CD4-positive, alpha-beta T cell treated with Interleukin-17A for 1 hour (primary cell): ENCODE measurements at regions not wholly inside any gene's neighbourhood (a gene's known extent, or its start where the extent isn't known, plus 50 kb on each side); places are given as distances from the start of the nearest gene placed in this dataset.
A peak's percentile ranks its signal among the peaks of the same experiment; 100 is the strongest.

ENCODE experiments used
- DNase-seq: peaks from one replicate; pipeline ENCODE4 v3.0.0-alpha.2; 2020

DNA sequence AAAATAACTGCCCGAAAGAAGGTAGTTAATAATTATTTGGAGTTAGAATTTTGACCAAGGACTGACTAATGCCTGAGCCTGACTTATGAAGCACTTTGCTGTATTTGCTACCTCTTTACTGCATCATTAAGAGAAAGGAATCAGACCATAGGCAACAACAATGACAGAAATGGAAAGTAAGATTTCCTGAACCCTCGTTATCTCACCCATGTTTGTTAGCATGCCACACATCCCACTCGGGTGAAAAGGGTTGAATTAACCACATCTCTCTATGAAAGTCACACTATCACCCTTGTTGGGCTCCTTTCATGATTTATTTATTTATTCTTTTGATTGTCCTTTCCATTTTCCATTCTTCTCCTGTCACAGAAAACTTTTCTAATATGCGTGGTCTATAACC, 59.6 kb downstream of the OLIG3 start:
- no peak for DNase-seq

DNA sequence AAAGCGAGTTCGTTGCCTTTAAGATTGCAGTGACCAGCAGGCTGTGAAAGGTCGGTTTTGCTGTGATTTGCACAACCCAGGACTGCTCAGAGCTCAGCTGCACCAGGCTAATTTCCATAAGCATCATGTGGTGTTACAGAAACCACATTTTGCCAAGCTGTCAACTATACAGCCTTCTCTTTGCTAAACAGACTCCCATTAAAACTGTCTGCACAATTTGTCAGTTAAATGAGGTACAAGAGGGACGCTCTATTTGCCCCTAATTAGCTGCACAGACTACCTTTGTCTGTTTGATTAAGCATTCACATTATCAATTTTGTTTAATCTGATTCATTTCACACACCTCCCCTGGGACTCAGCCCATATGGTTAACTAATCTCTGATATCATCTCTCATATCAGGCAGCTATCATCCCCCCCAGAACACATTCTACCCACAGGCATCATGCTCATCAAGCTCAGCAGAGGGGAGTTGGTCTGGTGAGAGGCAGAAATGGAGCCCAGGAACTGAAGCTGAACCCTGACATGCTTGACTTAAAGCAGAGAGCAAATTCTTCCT, 62.1 kb downstream of the OLIG3 start:
- no peak for DNase-seq

DNA sequence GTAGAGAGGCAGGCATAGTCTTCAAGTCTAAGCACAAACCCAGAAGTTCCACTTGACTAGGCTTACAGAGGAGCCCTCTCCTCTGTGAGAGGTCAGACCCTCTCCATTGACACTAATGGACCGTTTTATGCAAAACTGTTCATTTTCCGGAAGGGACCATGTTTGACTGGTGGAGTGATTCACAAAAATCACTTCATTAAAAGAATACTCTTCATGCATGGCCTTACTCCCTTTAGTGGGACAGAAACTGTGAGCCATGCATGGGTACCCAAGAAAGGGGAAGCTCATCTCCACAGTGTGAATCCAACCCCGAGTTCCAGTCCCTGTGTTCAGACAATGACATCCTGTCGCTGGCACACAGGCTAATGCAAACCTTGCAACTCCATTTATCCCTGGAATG, 63.2 kb downstream of the OLIG3 start:
- DNase-seq, result no peak

- no peak for DNase-seq
These were observed 66.4 kb downstream of the OLIG3 start for GRCh38 chr6:137427656-137428290.

DNA sequence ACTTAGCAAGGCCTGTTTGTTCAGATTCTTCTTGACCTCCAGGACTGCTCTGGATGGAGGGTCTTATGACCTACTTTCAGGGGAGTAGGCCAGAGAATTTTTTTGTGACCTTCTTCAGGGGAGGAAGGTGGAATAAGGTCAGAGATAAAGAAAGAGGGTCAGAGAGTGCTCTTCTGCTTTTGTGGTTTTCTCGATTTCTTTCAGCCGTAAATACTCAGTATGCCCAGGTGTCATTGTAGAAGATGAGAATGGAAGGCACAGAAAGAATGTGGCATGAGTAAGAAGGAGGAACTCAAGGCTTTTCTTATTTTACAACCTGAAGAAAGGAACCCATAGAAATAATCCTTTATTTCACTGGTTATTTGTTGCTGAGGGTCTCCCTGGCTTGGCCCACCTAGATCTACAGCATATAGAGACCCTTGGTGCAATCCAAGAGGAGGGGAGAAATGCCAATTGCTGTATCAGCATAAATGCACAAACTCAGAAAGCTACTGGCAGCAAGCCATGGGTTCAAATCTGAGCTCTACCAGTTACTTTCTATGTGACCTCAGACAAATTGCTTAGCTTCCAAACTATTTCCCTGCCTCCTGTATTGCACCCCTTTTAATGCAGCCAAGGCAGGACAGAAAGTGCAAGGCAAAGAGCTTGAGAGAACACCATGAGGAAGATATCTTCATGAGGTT, 68.0 kb downstream of the OLIG3 start:
- no peak for DNase-seq

- DNase-seq, result no peak
These were observed 69.9 kb downstream of the OLIG3 start for GRCh38 chr6:137424251-137424650.

DNA sequence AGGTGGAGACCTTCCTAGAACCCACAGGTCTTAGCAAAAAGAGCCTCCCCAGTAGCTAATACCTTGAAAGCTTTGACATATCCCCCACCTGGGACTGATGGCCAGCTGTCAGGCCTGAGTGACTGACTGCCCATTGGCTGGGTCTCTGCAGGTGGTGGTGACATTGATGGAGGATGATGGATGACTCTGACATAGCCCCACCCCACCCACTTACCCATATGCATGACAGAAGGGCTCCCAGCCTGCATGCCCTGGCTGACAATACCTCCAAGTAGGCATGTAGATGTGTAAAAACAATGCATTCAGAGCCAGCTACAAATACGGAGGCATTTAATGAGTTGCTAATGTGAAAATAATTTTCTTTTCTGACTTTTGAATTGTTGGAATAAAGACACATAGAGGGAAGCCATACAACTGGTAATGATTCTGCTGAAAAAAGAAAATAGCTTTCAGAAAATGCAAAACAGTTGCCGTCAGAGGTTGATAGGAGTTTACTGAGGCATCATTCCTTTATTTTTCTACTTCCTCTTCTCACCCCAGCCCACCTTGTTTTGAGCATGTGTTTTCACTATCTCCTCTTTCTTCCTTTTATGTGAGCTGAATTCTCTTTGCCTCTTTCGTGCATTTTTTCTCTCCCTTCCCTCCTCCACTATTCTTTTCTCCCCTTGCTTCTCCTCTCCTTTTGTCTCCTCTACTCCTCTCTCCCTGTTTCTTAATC, 70.6 kb downstream of the OLIG3 start:
- no peak for DNase-seq

GRCh38 chr6:137417396-137417795, 76.8 kb downstream of the OLIG3 start:
- DNase-seq, result no peak

- DNase-seq, result no peak
These were observed 77.7 kb downstream of the OLIG3 start for GRCh38 chr6:137416376-137417109.

GRCh38 chr6:137415834-137416190, 78.4 kb downstream of the OLIG3 start:
- no peak for DNase-seq

- DNase-seq, result peak; percentile 85
These were observed 78.9 kb downstream of the OLIG3 start for GRCh38 chr6:137415127-137415833.

GRCh38 chr6:137414599-137414998, 79.6 kb downstream of the OLIG3 start:
- no peak for DNase-seq

DNA sequence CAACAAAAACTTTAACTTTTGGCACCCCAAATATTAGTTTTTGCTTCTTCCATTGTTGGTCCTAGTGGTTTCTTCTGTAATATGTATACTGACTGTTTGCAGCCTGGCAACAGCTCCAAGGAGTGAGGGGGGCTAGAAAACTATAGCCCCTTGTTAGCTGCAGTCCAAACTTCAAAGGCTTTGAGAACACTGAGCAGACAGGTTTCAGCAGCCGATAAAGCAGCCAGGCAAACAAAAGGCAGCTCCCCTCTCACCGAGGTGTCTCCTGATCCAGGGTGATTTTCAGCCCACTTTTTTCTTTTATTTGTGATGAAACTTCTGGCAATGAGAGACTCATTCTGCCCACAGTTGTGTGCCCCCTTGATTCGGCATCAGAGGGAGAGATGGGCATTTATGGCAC, 80.7 kb downstream of the OLIG3 start:
- DNase-seq, result no peak

- no peak for DNase-seq
These were observed 81.6 kb downstream of the OLIG3 start for GRCh38 chr6:137412562-137412961.

- DNase-seq, result no peak
These were observed 84.9 kb downstream of the OLIG3 start for GRCh38 chr6:137409266-137409777.

GRCh38 chr6:137407816-137408215, 86.4 kb downstream of the OLIG3 start:
- no peak for DNase-seq

GRCh38 chr6:137405806-137406205, 88.4 kb downstream of the OLIG3 start:
- DNase-seq, result no peak

DNA sequence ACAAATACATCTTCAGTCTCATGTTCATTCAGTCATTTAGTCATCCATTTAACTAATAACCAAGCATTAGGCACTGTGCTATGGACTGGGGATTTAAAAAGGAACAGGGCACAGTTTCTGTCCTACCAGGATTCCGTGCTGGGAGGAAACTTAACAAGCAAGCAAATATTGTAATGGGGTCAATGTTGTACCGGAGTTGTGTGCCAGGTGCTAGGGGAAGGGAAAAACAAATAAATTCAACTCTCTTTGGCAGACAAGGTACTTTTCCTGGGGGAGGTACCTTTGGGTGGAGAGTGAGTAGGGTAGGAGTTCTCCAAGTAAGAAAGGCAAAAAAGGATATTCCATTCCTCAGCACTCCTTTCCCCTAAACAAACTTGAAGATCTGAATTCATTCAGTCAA, 90.3 kb downstream of the OLIG3 start:
- no peak for DNase-seq

- no peak for DNase-seq
These were observed 90.8 kb downstream of the OLIG3 start for GRCh38 chr6:137403443-137403842.

DNA sequence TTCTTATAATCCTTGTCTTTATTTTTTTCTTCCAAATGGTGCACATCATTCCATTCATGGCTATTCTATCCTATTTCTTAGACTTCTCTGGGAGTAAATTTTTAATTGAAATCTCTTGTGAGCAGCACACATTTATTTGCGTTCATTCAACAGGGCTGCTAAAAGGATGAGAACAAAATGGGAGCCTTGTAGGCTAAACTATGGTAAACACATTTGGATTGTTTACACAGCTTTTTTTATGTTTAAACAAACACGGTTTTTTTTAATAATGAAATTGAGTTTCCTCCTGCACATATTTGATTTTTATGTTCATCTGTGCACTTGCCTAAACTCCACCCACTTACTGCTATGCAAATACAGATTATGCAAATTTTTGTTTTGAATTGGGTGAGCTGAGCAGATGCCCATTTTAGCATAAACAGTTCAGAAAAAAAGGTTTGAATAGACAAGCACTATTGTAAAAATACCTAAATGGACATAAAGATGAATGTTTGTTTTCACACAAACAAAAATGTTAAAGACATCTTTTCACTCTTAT, 92.0 kb downstream of the OLIG3 start:
- no peak for DNase-seq

DNA sequence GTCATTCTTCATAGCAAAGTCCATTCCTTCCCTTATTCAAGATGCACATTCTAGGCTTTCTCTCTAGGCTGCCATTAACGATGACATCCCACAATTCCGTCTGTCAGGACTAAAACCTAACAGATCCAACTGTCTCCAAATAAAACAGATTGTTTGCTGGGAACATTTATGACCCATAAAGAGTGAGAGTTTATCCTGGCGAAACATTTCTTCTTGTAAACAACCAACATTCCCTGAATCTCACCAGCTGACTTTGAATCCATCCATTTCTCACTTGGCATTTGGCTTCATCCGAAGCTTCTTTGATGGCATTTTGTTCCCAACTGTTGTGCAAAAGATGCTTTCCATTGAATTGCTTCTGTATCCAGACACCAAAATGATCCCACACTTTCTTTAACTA, 93.1 kb downstream of the OLIG3 start:
- no peak for DNase-seq

DNA sequence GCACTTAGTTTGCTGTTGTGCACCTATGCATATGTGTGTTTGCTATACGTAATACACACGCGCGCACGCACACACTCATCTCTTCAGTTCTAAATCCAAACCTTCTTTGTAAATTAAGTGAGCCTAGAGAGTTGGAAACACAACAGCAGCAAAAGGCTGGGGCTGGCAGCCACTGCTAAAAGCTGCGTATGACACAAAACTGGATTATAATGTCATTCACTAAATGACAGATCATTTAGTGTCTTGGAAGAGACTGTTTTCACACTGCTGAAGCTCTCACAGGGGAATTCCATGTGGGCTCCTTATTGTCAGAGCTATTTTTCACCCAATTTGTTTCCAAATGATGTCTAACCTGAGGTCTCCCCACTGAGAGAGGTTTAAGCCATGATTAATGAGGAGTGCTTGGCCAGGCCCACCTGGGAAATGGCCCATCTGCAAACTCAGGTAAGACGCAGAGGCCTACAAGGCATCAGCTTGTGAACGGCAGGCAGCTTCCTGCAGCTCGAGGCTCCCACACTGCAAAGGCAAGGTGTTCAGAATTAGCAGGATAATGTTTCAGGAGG, 94.2 kb downstream of the OLIG3 start:
- no peak for DNase-seq
